EL (cell line): ENCODE measurements at regions not wholly inside any gene's neighbourhood (a gene's known extent, or its start where the extent isn't known, plus 50 kb on each side); places are given as distances from the start of the nearest gene placed in this dataset.
A peak's percentile ranks its signal among the peaks of the same experiment; 100 is the strongest.
"Not testable (repeated sequence)": the region's sequence is repeated elsewhere in the genome, so short reads cannot be mapped to it uniquely, and the experiment has no call there.

Source experiments
- DNase-seq: peaks from one replicate; pipeline ENCODE4 v3.0.0-alpha.2; 2016

DNA sequence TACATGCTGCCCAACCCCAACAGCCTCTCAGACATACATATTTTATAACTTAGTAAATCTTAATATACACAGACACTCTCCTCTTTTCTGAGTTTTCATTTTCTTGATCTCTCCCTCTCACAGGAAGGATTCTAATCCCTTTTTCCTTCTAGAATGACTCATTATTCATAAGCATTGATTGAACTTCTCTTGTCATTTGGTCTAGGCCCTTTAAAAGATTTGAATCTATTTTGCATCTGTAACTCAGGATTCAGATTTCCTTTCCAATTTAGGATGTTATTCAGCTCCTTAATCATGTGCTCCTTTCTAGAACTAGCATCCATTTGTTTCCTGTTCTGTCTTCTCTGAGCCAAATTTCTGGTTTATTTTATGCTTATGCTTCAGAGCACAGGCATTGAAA lies 624.5 kb upstream of the SGO1 start:
- no peak for DNase-seq

DNA sequence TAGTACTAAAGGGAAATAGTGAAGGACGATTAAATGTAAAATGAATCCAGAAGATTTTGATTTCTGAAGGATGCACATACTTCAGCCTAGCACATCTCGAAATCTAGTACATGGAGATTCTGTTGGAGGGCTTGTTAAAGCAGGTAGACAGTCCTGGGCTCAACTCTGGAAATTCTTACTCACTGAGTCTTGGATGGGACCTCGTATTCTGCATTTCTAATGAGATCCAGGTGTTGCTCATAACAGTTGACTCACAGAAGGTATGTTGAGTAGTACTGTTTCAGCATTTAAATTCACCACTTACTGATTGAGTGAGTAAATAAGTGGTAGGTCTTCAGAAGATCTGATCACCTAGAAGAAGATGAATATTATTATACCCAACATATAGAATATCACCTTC lies 623.4 kb upstream of the SGO1 start:
- no peak for DNase-seq

DNA sequence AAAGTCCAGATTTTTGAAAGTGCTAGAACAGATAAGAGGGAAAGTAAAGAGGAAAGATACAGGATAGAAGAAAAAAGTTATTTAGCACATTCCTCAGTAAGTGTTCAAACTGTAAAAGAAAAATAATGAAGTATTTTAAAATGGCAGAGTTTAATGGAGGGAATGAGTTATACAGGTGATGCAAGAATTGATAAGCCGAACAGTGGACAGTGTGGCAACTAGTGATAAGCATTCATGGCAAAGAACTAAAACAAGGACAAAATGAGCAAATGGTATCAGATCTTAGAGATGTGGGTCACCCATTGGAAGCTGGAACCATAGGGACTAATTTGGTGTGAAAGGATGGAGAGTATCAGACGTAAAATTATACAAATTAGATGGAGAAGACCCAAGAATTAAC lies 622.9 kb upstream of the SGO1 start:
- no peak for DNase-seq

DNA sequence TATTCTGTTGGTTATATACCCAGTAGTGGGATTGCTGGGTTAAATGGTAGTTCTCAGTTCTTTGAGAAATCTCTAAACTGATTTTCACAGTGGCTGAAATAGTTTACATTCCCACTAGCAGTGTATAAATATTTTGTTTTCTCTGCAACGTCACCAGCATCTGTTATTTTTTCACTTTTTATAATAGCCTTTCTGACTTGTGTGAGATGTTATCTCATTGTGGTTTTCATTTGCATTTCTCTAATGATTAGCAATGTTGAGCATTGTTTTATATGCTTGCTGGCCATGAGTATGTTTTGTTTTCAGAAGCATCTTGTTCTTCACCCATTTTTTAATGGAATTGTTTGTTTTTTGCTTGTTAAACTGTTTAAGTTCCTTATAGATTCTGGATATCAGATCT lies 612.7 kb upstream of the SGO1 start:
- peak; percentile 11 for DNase-seq

DNA sequence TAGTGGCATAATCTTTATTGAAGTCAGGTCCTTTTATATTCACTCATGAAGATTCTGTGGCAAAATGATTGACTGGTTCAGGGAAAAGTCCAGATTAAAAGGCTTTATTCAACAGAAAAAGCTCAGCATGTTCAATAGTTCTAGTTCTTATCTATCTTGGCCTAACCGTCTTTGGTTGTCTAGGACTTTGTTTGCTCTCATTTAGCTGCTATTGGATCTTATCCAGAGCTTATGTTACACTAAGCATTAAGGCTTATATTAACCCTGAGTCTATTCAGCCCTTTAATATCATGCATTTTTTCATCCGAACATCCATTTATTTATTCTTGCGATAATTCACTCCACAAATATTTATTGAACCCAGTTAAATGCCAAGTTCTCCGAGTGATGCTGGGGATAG lies 601.0 kb upstream of the SGO1 start:
- DNase-seq: no peak

DNA sequence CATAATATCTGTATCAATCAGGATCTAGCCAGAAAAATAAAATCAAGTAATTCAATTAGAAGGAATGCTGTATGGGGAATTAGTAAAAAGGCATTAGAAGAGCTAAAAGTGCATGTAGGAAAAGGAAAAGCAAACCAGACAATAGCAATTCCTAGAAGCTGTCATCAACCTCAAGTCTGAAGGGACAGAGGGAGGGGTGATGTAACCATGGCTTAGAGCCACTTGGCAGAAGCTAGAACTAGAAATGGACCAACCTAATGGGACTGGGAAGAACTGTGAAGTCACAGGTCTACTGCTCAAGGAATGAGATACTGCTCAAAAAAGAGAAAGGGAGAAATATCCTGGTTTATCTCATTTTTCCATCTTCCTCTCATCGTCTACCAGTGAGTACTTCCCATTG lies 590.7 kb upstream of the SGO1 start:
- DNase-seq: no peak

DNA sequence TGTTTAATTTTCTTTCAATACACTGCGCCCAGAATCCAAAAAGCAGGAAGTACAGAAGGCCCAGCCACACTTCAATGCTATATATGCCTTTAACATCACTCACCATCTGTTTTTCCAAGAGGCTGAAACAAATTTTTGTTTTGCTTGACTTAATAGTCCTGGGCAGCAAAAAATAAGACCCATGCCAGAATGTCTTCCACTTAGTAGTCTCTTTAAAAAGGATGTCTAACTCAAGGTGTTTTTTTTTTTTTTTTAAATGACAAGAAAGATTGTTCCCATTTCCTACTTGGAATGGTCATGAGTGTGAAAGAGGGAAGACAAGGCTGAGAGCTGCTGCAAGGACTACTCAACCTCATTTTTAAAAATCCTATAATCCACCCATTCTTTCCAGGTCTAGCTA lies 590.3 kb upstream of the SGO1 start:
- no peak for DNase-seq

DNA sequence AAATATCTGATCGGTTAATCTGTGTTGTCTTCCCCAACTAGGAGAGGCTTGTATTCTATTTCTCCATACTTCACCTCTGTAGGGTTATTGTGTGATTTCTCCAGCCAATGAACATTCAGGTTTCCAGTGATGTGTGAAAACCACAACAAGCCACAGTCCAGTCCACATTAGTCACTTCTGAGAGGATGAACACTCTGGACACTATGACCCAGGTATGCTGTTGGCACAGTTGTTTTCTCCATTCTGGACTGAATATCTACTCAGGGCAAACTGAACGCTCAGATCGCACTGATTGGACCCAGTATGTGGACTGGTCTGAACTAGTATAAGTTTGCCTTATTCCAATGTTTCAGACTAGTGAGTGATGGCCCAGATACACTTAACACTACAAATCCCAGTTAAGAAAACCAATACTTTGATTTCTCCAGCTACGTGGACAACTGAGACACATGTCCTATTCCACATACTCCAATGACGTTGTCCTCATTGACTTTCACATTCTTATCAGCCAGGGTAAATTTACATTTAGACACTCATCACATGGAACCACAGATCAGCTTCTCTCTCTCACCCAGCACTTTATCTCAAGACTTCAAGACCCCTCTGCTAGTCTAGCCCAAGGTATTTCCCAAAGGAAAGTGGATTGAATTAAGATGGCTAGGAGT lies 587.4 kb upstream of the SGO1 start:
- DNase-seq: no peak

DNA sequence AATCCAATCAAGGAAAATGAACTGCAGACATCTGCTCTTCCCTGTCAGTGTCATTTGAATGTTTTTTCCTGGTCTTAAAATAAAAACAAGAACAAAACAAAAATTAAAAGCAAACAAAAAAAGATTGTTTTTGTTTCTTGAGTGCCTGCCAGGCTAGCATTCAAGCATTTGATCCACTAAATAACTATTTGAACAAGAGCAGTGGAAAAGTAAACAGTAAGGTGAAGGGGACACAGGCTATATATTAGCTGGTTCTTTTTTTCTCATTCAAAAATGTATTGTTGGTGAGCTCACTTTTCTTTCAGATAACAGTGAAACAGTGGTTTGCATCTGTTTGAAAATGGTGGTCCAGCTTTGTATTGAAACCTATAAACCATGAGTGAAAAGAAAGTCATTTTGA lies 586.9 kb upstream of the SGO1 start:
- no peak for DNase-seq

DNA sequence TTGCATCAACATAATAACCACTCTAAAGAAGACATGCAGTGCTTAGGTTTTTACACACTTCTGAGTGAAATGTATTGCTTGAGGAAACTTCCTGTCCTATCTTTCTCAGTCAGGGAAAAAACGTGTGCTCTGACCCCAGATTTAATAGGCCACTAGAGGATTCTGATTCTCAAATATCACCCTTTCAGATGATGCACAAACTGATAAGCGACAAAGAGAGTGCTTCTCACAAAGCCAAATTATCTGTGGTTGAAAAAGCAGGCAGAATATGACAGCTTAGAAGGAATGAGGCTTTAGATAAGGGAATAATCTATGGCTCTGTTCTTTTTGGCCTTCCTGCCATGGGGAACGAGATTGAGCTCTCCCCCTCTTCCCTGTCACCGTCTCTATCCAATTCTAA lies 583.4 kb upstream of the SGO1 start:
- no peak for DNase-seq

DNA sequence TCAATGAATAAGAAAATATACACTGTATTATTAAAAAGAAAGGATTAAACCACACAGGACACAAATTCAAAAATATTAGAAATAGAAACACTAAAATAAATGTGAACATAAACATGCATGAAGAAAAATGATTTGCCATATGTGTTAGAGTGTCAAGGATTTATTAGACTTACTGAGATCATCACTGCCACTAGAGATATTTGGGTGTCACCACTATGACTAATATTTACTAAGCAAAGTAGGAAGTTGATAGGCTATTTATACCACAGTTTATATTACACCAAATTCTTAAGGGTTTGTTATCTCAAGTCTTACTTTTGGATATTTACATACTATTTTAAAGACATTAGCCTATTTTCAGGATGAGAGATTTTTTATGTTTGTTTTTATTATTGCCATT lies 575.0 kb upstream of the SGO1 start:
- DNase-seq: peak; percentile 13

DNA sequence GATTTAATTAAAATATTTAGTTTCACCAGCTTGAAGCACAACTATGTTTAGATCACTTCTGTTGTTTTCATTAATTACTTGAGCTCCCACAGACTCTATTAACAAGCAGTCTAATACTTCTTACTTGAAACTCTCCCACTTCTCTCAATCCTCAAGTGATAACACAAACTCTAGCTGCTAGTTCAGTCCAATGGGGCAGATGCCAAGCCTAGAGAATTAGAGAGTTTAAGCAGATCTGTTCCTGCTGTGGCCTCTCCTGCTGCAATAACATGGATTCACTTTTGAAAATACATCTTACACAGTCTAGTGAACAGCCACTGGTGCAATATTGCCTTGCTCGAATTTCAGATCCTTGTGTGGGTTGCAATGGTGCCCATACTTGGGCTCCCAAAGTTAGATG lies 566.4 kb upstream of the SGO1 start:
- DNase-seq: no peak

DNA sequence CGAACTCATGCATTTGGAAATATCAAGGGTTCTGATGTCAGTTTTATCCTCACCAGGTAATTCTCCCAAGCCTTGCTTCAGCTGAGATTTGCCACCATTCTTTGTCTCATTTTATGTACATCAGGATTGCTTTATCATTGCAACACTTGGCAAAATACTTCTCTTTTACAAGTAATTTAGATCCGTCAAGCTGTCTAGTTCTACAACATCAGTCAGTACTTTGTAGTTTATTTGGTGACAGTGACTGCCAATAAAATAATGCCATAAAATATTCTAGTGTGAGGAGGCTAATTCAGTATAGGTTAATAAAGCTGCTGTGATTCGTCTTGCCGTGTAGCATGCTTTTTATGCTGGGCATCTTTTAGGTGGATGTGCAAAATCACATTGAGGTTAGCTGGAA lies 565.3 kb upstream of the SGO1 start:
- DNase-seq: no peak

DNA sequence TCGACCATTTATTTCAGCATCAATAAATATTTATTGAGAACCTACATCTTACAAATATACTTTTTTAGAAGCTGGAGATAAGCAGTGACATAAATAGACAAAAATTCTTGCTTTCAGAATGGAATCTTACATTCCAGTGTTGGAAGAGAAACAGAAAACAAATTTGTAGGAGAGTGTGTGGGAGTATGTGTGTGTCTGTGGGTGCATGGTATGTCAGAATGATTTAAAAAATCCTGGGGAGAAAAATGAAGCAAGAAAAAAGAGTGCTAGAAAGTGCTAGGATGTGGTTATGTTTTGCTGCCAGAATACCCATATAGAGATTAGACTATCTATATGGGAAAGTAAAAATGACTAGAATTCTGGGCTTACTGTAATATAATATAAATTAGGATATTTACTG lies 561.7 kb upstream of the SGO1 start:
- peak; percentile 26 for DNase-seq

DNA sequence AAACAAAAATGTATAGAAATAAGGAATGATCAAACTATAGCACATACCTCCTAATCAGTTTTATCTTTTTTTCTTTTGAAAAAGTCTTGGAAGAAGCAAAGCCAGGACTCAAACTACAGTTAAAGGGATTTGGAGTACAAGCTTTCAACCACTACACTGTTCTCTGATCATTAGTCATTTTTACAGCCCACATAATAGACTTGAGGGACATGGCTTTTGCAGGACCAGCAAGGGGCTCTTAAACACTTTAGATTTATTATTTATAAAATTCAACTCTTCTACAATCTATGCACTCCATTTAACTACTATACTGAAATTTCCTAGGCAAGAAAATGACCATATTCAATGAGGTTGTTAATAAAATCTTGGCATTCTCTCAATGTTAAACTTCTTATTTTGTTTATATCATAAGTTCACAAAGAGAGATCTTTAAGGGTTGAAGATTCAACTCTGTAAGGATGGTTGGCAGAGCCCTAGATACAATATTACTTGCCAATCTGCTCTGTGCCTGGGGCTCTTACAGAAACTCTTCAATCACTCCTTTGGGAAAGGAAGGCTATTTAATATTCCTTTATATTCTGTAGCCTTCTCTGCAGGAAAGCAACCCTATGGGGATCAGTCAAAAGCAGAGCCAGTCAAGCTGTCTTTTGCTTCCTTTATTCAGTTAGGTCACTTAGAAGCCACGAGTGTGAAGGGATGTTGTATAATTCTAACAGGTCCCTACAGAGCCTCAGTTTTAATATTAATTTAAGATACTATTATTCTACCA lies 557.7 kb upstream of the SGO1 start:
- DNase-seq: no peak

DNA sequence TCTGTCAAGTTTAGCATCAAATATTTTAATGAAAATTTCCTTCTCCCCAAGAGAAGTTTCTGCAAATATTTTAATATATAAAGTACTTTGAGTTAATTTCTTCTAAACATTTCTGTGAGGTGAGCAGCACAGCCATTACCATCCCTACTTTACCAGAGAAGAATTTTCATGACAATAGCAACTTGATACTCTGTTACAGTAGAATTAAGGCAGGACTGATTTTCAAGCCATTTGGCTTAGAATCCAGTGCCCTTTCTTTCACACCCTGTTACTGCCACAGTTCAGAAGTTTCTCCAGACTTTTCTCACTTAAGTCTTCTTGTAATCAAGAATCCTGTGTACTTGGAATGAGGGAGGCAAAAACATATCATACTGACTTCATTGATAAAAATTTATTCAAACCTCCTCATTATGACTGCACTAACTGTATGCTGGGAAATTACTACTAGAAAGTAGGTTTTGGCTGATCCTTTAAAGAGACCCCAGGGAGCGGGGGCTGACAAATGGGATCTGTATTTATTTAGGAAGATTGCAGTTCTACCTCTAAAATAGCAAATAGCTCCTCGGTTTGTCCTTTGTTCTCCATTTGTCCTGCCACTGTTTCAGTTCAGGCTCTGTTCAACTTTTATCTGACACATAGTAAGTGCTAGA lies 557.0 kb upstream of the SGO1 start:
- no peak for DNase-seq

DNA sequence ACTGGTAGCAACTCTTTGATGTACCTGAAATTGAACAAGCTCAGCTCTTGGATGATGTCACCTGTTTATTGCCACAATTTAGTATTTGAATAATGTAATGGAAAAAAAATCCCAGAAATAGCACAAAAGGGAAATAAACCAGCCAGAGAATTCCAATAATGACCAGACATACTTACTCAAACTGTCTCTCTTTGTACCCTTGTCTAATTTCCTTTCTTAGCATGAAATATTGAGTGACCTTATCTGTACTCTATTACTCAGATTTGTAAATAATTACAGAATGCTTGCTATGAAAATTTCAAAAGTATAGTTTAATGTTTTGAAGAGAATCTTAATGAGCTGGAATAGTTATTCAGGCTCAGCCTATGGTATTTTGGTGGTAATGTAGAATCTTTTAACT lies 555.4 kb upstream of the SGO1 start:
- DNase-seq: no peak

DNA sequence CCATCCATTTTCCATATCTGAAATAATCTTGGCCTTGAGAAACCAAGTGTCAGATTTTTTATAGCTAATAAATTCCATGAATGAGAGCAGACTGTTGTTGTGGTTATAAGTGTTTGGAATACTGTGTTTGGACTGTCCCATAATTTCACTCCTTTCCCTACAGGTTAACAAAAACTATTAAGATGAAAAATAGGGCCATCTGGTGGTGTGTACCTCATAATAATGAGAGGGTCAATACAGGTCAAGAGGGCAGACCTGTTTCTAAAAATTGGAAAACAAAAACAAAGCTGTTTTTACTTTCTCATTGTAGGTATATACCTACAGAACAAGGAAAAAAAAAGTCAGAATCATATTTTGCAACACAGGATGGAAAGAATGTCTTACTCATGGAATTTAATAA lies 553.8 kb upstream of the SGO1 start:
- peak; percentile 1 for DNase-seq

DNA sequence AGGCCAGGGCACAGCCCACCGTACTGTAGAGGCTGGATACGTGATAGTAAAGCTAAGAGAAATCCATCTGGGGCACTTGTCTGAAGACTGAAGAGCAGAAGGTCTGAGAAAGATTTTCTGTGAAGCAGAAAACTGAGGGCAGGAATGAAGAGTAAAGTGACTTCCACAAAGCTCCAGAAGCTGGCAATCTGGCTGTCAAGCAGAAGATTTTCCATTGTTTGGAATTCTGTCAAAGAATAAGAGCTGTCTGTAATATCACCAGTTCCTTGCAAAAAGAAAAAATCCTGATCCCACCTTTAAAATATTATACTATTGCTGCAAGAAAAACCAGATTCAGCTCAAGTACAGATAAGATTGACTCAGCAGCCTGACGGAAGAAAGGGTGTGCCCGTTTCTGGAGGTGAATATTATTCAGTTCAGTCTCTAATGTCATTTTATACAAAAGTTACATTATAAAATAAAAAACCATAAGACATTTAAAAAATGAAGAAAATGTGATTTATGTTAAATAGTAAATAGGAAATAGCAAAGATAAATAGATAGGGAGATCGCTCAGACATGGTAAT lies 550.4 kb upstream of the SGO1 start:
- DNase-seq: no peak

DNA sequence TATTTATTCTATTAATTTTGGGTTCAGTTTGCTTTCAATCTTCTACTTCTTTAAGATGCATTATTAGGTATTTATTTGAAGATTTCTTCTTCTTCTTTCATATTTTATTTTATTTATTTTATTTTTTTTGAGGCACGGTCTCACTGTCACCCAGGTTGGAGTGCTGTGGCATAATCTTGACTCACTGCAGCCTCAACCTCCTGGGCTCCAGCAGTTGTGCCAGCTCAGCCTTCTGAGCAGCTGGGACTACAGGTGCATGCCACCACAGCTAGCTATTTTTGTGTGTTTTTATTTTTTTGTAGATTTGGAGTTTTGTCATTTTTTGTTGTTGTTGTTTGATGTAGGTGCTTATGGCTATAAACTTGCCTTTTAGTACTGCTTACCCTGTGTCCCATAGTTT lies 543.2 kb upstream of the SGO1 start:
- no peak for DNase-seq

DNA sequence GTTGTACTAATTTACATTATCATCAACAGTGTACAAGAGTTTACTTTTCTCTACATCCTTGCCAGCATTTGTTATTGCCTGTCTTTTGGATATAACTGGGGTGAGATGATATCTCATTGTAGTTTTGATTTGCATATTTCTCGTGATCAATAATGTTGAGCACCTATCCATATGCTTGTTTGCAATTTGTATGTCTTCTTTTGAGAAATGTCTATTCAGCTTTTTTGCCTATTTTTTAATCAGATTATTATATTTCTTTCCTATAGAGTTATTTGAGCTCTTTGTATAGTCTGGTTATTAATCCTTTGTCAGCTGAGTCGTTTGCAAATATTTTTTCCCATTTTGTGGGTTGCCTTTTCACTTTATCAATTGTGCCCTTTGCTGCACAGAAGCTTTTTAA lies 540.8 kb upstream of the SGO1 start:
- DNase-seq: no peak

DNA sequence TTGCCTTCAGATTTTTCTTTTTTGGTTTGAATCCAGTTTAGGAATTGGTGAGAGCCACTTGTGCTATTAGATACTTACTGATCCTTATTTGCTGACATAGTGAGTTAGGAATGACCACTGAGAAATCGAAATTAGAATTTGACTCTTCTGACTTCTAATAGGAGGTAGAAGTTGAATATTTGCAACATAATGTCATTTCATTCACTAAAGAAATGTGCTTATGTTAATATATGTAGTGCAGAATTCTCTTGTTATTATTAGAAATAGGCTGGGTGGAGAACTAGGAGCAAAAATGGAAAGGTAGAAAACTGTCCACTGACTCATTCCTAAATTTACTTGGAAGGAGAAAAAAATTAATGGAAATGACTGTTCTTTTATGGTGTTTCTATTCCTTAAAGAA lies 538.2 kb upstream of the SGO1 start:
- DNase-seq: no peak

DNA sequence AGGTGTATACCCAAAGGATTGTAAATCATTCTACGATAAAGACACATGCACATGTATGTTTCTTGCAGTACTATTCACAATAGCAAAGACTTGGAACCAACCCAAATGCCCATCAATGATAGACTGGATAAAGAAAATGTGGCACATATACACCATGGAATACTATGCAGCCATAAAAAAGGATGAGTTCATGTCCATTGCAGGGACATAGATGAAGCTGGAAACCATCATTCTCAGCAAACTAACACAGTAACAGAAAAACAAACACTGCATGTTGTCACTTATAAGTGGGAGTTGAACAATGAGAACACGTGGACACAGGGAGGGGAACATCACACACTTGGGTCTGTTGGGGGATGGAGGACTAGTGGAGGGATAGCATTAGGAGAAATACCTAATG lies 530.4 kb upstream of the SGO1 start:
- not testable (repeated sequence) for DNase-seq

DNA sequence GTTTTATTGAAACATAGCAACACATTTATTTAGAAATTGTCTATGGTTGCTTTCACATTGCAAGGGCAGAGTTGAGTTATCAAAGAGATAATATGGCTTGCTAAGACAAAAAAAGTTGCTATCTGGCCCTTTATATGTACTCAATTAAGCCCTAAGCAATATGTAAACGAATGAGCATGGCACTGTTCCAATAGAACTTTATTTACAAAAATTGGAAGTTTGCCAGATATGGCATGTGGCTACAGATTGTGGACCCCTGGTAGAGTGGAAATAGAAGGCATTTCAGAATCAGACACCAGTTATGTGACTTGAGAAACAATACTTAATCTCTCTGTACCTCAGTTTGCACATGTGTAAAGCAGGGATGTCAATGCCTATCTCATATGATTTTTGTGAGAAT lies 515.6 kb upstream of the SGO1 start:
- no peak for DNase-seq
